Endothelial cell of umbilical vein (primary cell): ENCODE measurements at regions not wholly inside any gene's neighbourhood (a gene's known extent, or its start where the extent isn't known, plus 50 kb on each side); places are given as distances from the start of the nearest gene placed in this dataset.

Source experiments
- BruUV-seq: library from RNA; stranded (reverse); fragments of 400-500 nt; replicated peaks from 2 replicates; lab custom pipeline; 2021; lab: Mats Ljungman, UMichigan
- CTCF ChIA-PET: fragments of 300-600, 350-600 bp; sonication (Branson Sonifier 250); formaldehyde crosslinking; loops from one replicate; lab custom pipeline; 2021; ENCODE audit warnings: antibody characterized with exemption, inconsistent platforms; lab: Charles Lee
- POLR2A ChIA-PET: fragments of 300-600, 350-600 bp; sonication (Branson Sonifier 250); formaldehyde crosslinking; loops from one replicate; lab custom pipeline; 2021; ENCODE audit warnings: antibody characterized with exemption, inconsistent platforms; lab: Charles Lee
- DNase-seq: peaks from one replicate; pipeline ENCODE4 v3.0.0-alpha.2; 2011; ENCODE audit warnings: low read depth, low spot score
- FAIRE-seq: peaks from 2 replicates; lab custom pipeline; 2011; peaks lifted over from hg19 to GRCh38; lab: Jason Lieb, UNC
- H2AFZ ChIP-seq: 2 replicates; pipeline ENCODE4 v1.6.0; 2012; ENCODE audit warnings: low read depth, low read length, control low read depth, inconsistent platforms
- H3K27ac ChIP-seq: 2 replicates; pipeline ENCODE4 v1.5.1; 2011; ENCODE audit warnings: low read depth, mild to moderate bottlenecking, control low read depth, low read length, moderate library complexity; ENCODE audit not compliant: insufficient read depth
- H3K27me3 ChIP-seq, 2 experiments: 2 replicates each; pipeline versions ENCODE4 v1.6.0 to v1.6.1; 2011; ENCODE audit warnings: low read length in 2 of 2, mixed read lengths in 1 of 2; ENCODE audit not compliant: control insufficient read depth in 2 of 2, insufficient read depth in 2 of 2
- H3K36me3 ChIP-seq, 2 experiments: 2 replicates in 1 of 2; 3 replicates in 1 of 2; pipeline ENCODE4 v1.5.1; 2011; ENCODE audit warnings: low read length in 2 of 2, mild to moderate bottlenecking in 1 of 2, moderate library complexity in 1 of 2; ENCODE audit not compliant: control insufficient read depth in 2 of 2, insufficient read depth in 2 of 2; ENCODE audit errors: extremely low read depth in 1 of 2
- H3K4me1 ChIP-seq: 3 replicates; pipeline ENCODE4 v1.5.1; 2011; ENCODE audit warnings: mild to moderate bottlenecking, low read length; ENCODE audit not compliant: control insufficient read depth, insufficient read depth; ENCODE audit errors: extremely low read depth
- H3K4me2 ChIP-seq: 2 replicates; pipeline ENCODE4 v1.6.1; 2011; ENCODE audit warnings: low read length, control low read depth, mixed read lengths; ENCODE audit not compliant: insufficient read depth
- H3K4me3 ChIP-seq, 3 experiments: fragments of 200-600 bp in 1 of 3; sonication (generic), shearing (Covaris generic) in 1 of 3; replicated peaks in 1 of 3; 2 replicates each; pipeline ENCODE4 v1.5.1; 2011 to 2016; ENCODE audit warnings: control low read depth in 3 of 3, low read length in 3 of 3, mild to moderate bottlenecking in 2 of 3, inconsistent platforms in 1 of 3, low read depth in 1 of 3, moderate library complexity in 1 of 3; ENCODE audit not compliant: insufficient read depth in 1 of 3
- H3K79me2 ChIP-seq: 2 replicates; pipeline ENCODE4 v1.6.0; 2012; ENCODE audit warnings: low read length, inconsistent platforms; ENCODE audit not compliant: control insufficient read depth, insufficient read depth
- H3K9ac ChIP-seq: replicated peaks from 2 replicates; pipeline ENCODE3; 2011; ENCODE audit warnings: low read length, control low read depth; ENCODE audit not compliant: insufficient read depth; ENCODE audit errors: extremely low read depth
- H3K9me1 ChIP-seq: replicated peaks from 3 replicates; pipeline ENCODE4 v1.6.0; 2011; ENCODE audit warnings: mild to moderate bottlenecking, low read length; ENCODE audit not compliant: control insufficient read depth, insufficient read depth; ENCODE audit errors: extremely low read depth
- H3K9me3 ChIP-seq: replicated peaks from 2 replicates; pipeline ENCODE4 v1.5.1; 2012; ENCODE audit warnings: low read length, inconsistent platforms; ENCODE audit not compliant: control insufficient read depth, insufficient read depth
- H4K20me1 ChIP-seq: replicated peaks from 2 replicates; pipeline ENCODE3; 2011; ENCODE audit warnings: mild to moderate bottlenecking, low read length; ENCODE audit not compliant: control insufficient read depth, insufficient read depth; ENCODE audit errors: extremely low read depth
- CTCF ChIP-seq, 2 donors: IDR thresholded peaks; 1 replicate in 1 of 2; 2 replicates in 1 of 2; pipeline ENCODE4 v1.5.1; 2011; ENCODE audit warnings: low read length in 2 of 2, mild to moderate bottlenecking in 2 of 2, moderate library complexity in 2 of 2, control low read depth in 1 of 2, inconsistent platforms in 1 of 2, low read depth in 1 of 2; ENCODE audit not compliant: insufficient read depth in 1 of 2; ENCODE audit errors: extremely low read depth in 1 of 2
- EZH2 ChIP-seq: IDR thresholded peaks from 2 replicates; pipeline ENCODE4 v1.6.1; 2012; ENCODE audit warnings: borderline replicate concordance, low read depth, mild to moderate bottlenecking, moderate library complexity, low read length, inconsistent platforms; ENCODE audit not compliant: severe bottlenecking
- FOS ChIP-seq: IDR thresholded peaks from 2 replicates; pipeline ENCODE4 v1.6.1; 2011; ENCODE audit warnings: mild to moderate bottlenecking, low read length, moderate library complexity, borderline replicate concordance; ENCODE audit not compliant: insufficient read depth
- GATA2 ChIP-seq: IDR thresholded peaks from 2 replicates; pipeline ENCODE4 v1.7.0; 2011; ENCODE audit warnings: low read depth, mild to moderate bottlenecking, moderate library complexity, mixed read lengths, low read length; ENCODE audit not compliant: insufficient read length, insufficient read depth
- JUN ChIP-seq: IDR thresholded peaks from 2 replicates; pipeline ENCODE4 v1.6.1; 2011; ENCODE audit warnings: borderline replicate concordance, low read depth; ENCODE audit not compliant: insufficient read length, insufficient read depth
- MAX ChIP-seq: IDR thresholded peaks from 2 replicates; pipeline ENCODE4 v1.6.1; 2011; ENCODE audit not compliant: insufficient read depth, insufficient read length
- MYC ChIP-seq: IDR thresholded peaks from one replicate; pipeline ENCODE4 v1.6.1; 2011; ENCODE audit warnings: mild to moderate bottlenecking, low read depth, low read length
- POLR2A ChIP-seq: IDR thresholded peaks from 2 replicates; pipeline ENCODE4 v1.6.1; 2012; ENCODE audit warnings: low read depth, mild to moderate bottlenecking, control low read depth, low read length
- POLR2AphosphoS5 ChIP-seq: IDR thresholded peaks from 2 replicates; pipeline ENCODE4 v1.6.1; 2012; ENCODE audit warnings: low read depth, mild to moderate bottlenecking, control low read depth, low read length, moderate library complexity; ENCODE audit not compliant: insufficient read depth
- dilution Hi-C: fragments of 300-500 bp; cut with MboI; formaldehyde crosslinking; loops from one replicate; pipeline ENCODE4 v1.15.0; 2019; ENCODE audit warnings: low sequenced_read_pairs; ENCODE audit not compliant: extremely low pct_ligation_motif_present
- intact Hi-C: fragments of 100-400 bp; cut with micrococcal nuclease; formaldehyde crosslinking; loops from one replicate; pipeline ENCODE4 v1.10.0; 2022

GRCh38 chr3:145383416-145383815 lies 777.6 kb downstream of the PLOD2 start:
- BruUV-seq: no TSS peak
- ChIA-PET POLR2A (no interaction called here), CTCF (no interaction called here)
- TF ChIP-seq FOS: no peak
- no peak for TF ChIP-seq POLR2AphosphoS5
- TF ChIP-seq CTCF (IDR thresholded peaks at IDR 0.05; ENCODE audit: extremely low read depth in 1 of 2, insufficient read depth in 1 of 2, low read depth in 1 of 2, low read length in 2 of 2): no peak
- no peak for TF ChIP-seq JUN
- TF ChIP-seq EZH2: no peak
- TF ChIP-seq POLR2A: no peak
- no peak for TF ChIP-seq MYC
- TF ChIP-seq MAX: no peak
- TF ChIP-seq GATA2: no peak
- FAIRE-seq: no peak
- no peaks in the 10 kb centered on the region for H3K4me1 ChIP-seq
- no peak for DNase-seq
- no peaks in the 10 kb centered on the region for H3K9me3 ChIP-seq
- no peaks in the 10 kb centered on the region for H3K9me1 ChIP-seq
- dilution Hi-C loops: no loop called here
- no peaks in the 10 kb centered on the region for H3K27me3 ChIP-seq
- H3K4me3 ChIP-seq: no peak overlapping the region
- no peak overlapping the region for H3K4me2 ChIP-seq
- H4K20me1 ChIP-seq: no peaks in the 10 kb centered on the region
- H3K9ac ChIP-seq: no peak overlapping the region
- intact Hi-C loops: no loop called here
- no peaks in the 10 kb centered on the region for H3K79me2 ChIP-seq
- no peak overlapping the region for H3K27ac ChIP-seq
- no peak overlapping the region for H2AFZ ChIP-seq
- H3K36me3 ChIP-seq: no peaks in the 10 kb centered on the region
